Stimulated activated CD8-positive, alpha-beta memory T cell treated with anti-CD3 and anti-CD28 coated beads, Interleukin-7, amount 100 ng/mL, for 4 hours (primary cell): ENCODE measurements at regions not wholly inside any gene's neighbourhood (a gene's known extent, or its start where the extent isn't known, plus 50 kb on each side); places are given as distances from the start of the nearest gene placed in this dataset.

ENCODE experiments used
- DNase-seq, 2 donors: peaks; one replicate each; pipeline ENCODE4 v3.0.0-alpha.2; 2020; ENCODE audit warnings: low read depth in 2 of 2

GRCh38 chr13:30126903-30127428, 180.4 kb downstream of the KATNAL1 start:
- DNase-seq = no peak

- DNase-seq = no peak
These were observed 181.8 kb downstream of the KATNAL1 start for GRCh38 chr13:30125422-30126073.

GRCh38 chr13:30124131-30124768, 183.1 kb downstream of the KATNAL1 start:
- no peak for DNase-seq

GRCh38 chr13:30123575-30123974, 183.8 kb downstream of the KATNAL1 start:
- no peak for DNase-seq

- no peak for DNase-seq
These were observed 185.7 kb downstream of the KATNAL1 start for GRCh38 chr13:30121666-30122065.

- DNase-seq = no peak
These were observed 186.1 kb downstream of the KATNAL1 start for GRCh38 chr13:30121244-30121643.

- no peak for DNase-seq
These were observed 187.1 kb downstream of the KATNAL1 start for GRCh38 chr13:30120133-30120822.

GRCh38 chr13:30119476-30119875, 187.9 kb downstream of the KATNAL1 start:
- DNase-seq = no peak

GRCh38 chr13:30116379-30116778, 191.0 kb downstream of the KATNAL1 start:
- no peak for DNase-seq

GRCh38 chr13:30115257-30115600, 192.1 kb downstream of the KATNAL1 start:
- DNase-seq = no peak

GRCh38 chr13:30114571-30115256, 192.6 kb downstream of the KATNAL1 start:
- peak; percentile 85 to 87 for DNase-seq

GRCh38 chr13:30113983-30114570, 193.3 kb downstream of the KATNAL1 start:
- DNase-seq = no peak

- no peak for DNase-seq
These were observed 193.8 kb downstream of the KATNAL1 start for GRCh38 chr13:30113551-30113950.

GRCh38 chr13:30112602-30113435, 194.5 kb downstream of the KATNAL1 start:
- DNase-seq = peak; percentile 52 to 62

GRCh38 chr13:30111810-30112209, 195.5 kb downstream of the KATNAL1 start:
- no peak for DNase-seq

- no peak for DNase-seq
These were observed 196.9 kb downstream of the KATNAL1 start for GRCh38 chr13:30110301-30111070.

GRCh38 chr13:30109471-30110135, 197.7 kb downstream of the KATNAL1 start:
- DNase-seq = no peak

- no peak for DNase-seq
These were observed 198.5 kb downstream of the KATNAL1 start for GRCh38 chr13:30108913-30109237.

- no peak for DNase-seq
These were observed 199.0 kb downstream of the KATNAL1 start for GRCh38 chr13:30108216-30108912.
